HG02870 (cell line): ENCODE measurements at regions not wholly inside any gene's neighbourhood (a gene's known extent, or its start where the extent isn't known, plus 50 kb on each side); places are given as distances from the start of the nearest gene placed in this dataset.

Experiments
- ATAC-seq: cut with Tn5 transposase; IDR thresholded peaks from one replicate; pipeline ENCODE4 v1.9.1; 2021; ENCODE audit warnings: mild to moderate bottlenecking, moderate library complexity; ENCODE audit not compliant: unreplicated experiment

GRCh38 chr2:155442088-155442487 lies 743.6 kb downstream of the KCNJ3 start:
- ATAC-seq = no peak

GRCh38 chr2:155431004-155431507 lies 732.6 kb downstream of the KCNJ3 start:
- no peak for ATAC-seq

GRCh38 chr2:155427470-155427869 lies 729.0 kb downstream of the KCNJ3 start:
- ATAC-seq = no peak

- ATAC-seq = no peak
Measured at GRCh38 chr2:155424518-155424917, 726.0 kb downstream of the KCNJ3 start.

- no peak for ATAC-seq
Measured at GRCh38 chr2:155418753-155419152, 720.3 kb downstream of the KCNJ3 start.

GRCh38 chr2:155412598-155412997 lies 714.1 kb downstream of the KCNJ3 start:
- peak; percentile 95 for ATAC-seq

- no peak for ATAC-seq
Measured at GRCh38 chr2:155404433-155405002, 706.0 kb downstream of the KCNJ3 start.

- no peak for ATAC-seq
Measured at GRCh38 chr2:155393406-155393805, 694.9 kb downstream of the KCNJ3 start.

GRCh38 chr2:155391613-155392130 lies 693.2 kb downstream of the KCNJ3 start:
- ATAC-seq = no peak

GRCh38 chr2:155389224-155389623 lies 690.7 kb downstream of the KCNJ3 start:
- ATAC-seq = no peak

- no peak for ATAC-seq
Measured at GRCh38 chr2:155384555-155385123, 686.1 kb downstream of the KCNJ3 start.

- no peak for ATAC-seq
Measured at GRCh38 chr2:155382776-155383175, 684.3 kb downstream of the KCNJ3 start.

GRCh38 chr2:155381436-155381835 lies 682.9 kb downstream of the KCNJ3 start:
- ATAC-seq = no peak

GRCh38 chr2:155379494-155379893 lies 681.0 kb downstream of the KCNJ3 start:
- ATAC-seq = no peak

- ATAC-seq = no peak
Measured at GRCh38 chr2:155377931-155378444, 679.5 kb downstream of the KCNJ3 start.

- no peak for ATAC-seq
Measured at GRCh38 chr2:155377266-155377680, 678.8 kb downstream of the KCNJ3 start.

- ATAC-seq = no peak
Measured at GRCh38 chr2:155372969-155373368, 674.5 kb downstream of the KCNJ3 start.

GRCh38 chr2:155368934-155369333 lies 670.4 kb downstream of the KCNJ3 start:
- no peak for ATAC-seq

- ATAC-seq = no peak
Measured at GRCh38 chr2:155364766-155365165, 666.3 kb downstream of the KCNJ3 start.

- no peak for ATAC-seq
Measured at GRCh38 chr2:155363349-155363888, 664.9 kb downstream of the KCNJ3 start.

GRCh38 chr2:155357172-155357571 lies 658.7 kb downstream of the KCNJ3 start:
- no peak for ATAC-seq

GRCh38 chr2:155356250-155356649 lies 657.8 kb downstream of the KCNJ3 start:
- no peak for ATAC-seq
